NCI-H1092 treated with DMSO at 0.1 percent for 48 hours (cell line): ENCODE measurements at regions not wholly inside any gene's neighbourhood (a gene's known extent, or its start where the extent isn't known, plus 50 kb on each side); places are given as distances from the start of the nearest gene placed in this dataset.

Source experiments
- DNase-seq: peaks from one replicate; lab custom pipeline; 2025; lab: John Stamatoyannopoulos, UW

GRCh38 chr1:11413986-11414391 is 65.0 kb upstream of the DISP3 start:
- DNase-seq = no peak

GRCh38 chr1:11414926-11415538 is 63.9 kb upstream of the DISP3 start:
- DNase-seq = no peak

GRCh38 chr1:11417162-11417561 is 61.8 kb upstream of the DISP3 start:
- no peak for DNase-seq

GRCh38 chr1:11418056-11418455 is 60.9 kb upstream of the DISP3 start:
- DNase-seq = no peak

- no peak for DNase-seq
Measured at GRCh38 chr1:11421443-11421842, 57.5 kb upstream of the DISP3 start.

- no peak for DNase-seq
Measured at GRCh38 chr1:11422686-11423085, 56.3 kb upstream of the DISP3 start.

- DNase-seq = no peak
Measured at GRCh38 chr1:11426617-11427016, 52.3 kb upstream of the DISP3 start.

- no peak for DNase-seq
Measured at GRCh38 chr1:11428789-11429188, 50.2 kb upstream of the DISP3 start.
